ENCODE measurements at regions not wholly inside any gene's neighbourhood (a gene's known extent, or its start where the extent isn't known, plus 50 kb on each side); places are given as distances from the start of the nearest gene placed in this dataset.
A peak's percentile ranks its signal among the peaks of the same experiment; 100 is the strongest.

- no peak overlapping the region for H3K4me3 ChIP-seq (ENCODE audit: low read depth, low read length)
- no peak for TF ChIP-seq CTCF (IDR thresholded peaks at IDR 0.05; ENCODE audit: insufficient read depth, low read depth, low read length, missing control alignments)
- DNase-seq (ENCODE audit: low read depth): no peak
These were observed 344.5 kb upstream of the LRATD1 start for GRCh38 chr2:14288016-14288415.

GRCh38 chr2:14292964-14293363 is 339.6 kb upstream of the LRATD1 start:
- TF ChIP-seq CTCF (IDR thresholded peaks at IDR 0.05; ENCODE audit: insufficient read depth, low read depth, low read length, missing control alignments): no peak
- no peak overlapping the region for H3K4me3 ChIP-seq (ENCODE audit: low read depth, low read length)
- no peak for DNase-seq (ENCODE audit: low read depth)

- H3K4me3 ChIP-seq (ENCODE audit: low read depth, low read length): no peak overlapping the region
- no peak for TF ChIP-seq CTCF (IDR thresholded peaks at IDR 0.05; ENCODE audit: insufficient read depth, low read depth, low read length, missing control alignments)
- DNase-seq (ENCODE audit: low read depth): no peak
These were observed 335.2 kb upstream of the LRATD1 start for GRCh38 chr2:14297340-14297739.

GRCh38 chr2:14297906-14298305 is 334.6 kb upstream of the LRATD1 start:
- no peak for DNase-seq (ENCODE audit: low read depth)
- no peak for TF ChIP-seq CTCF (IDR thresholded peaks at IDR 0.05; ENCODE audit: insufficient read depth, low read depth, low read length, missing control alignments)
- no peak overlapping the region for H3K4me3 ChIP-seq (ENCODE audit: low read depth, low read length)

GRCh38 chr2:14301331-14301730 is 331.2 kb upstream of the LRATD1 start:
- H3K4me3 ChIP-seq (ENCODE audit: low read depth, low read length): no peak overlapping the region
- no peak for DNase-seq (ENCODE audit: low read depth)
- TF ChIP-seq CTCF (IDR thresholded peaks at IDR 0.05; ENCODE audit: insufficient read depth, low read depth, low read length, missing control alignments): no peak

GRCh38 chr2:14303366-14304115 is 329.0 kb upstream of the LRATD1 start:
- no peak for TF ChIP-seq CTCF (IDR thresholded peaks at IDR 0.05; ENCODE audit: insufficient read depth, low read depth, low read length, missing control alignments)
- H3K4me3 ChIP-seq (ENCODE audit: low read depth, low read length): no peak overlapping the region
- DNase-seq (ENCODE audit: low read depth): peak; percentile 51

GRCh38 chr2:14304326-14304725 is 328.2 kb upstream of the LRATD1 start:
- no peak for DNase-seq (ENCODE audit: low read depth)
- no peak for TF ChIP-seq CTCF (IDR thresholded peaks at IDR 0.05; ENCODE audit: insufficient read depth, low read depth, low read length, missing control alignments)
- H3K4me3 ChIP-seq (ENCODE audit: low read depth, low read length): no peak overlapping the region
